Loucy (cell line): ENCODE measurements at regions not wholly inside any gene's neighbourhood (a gene's known extent, or its start where the extent isn't known, plus 50 kb on each side); places are given as distances from the start of the nearest gene placed in this dataset.

Experiments used
- EZH2phosphoT487 ChIP-seq: fragments of 200-600 bp; IDR thresholded peaks from 2 replicates; pipeline ENCODE4 v1.6.1; 2018; ENCODE audit warnings: antibody characterized with exemption, mild to moderate bottlenecking, moderate library complexity, borderline replicate concordance
- TF ChIP-seq, protein P1 (sequence below): fragments of 200-600 bp; sonication (generic); conservative IDR thresholded peaks from 2 replicates; pipeline ENCODE4 v1.5.1; 2014; ENCODE audit warnings: mild to moderate bottlenecking, antibody characterized with exemption, low read length

DNA sequence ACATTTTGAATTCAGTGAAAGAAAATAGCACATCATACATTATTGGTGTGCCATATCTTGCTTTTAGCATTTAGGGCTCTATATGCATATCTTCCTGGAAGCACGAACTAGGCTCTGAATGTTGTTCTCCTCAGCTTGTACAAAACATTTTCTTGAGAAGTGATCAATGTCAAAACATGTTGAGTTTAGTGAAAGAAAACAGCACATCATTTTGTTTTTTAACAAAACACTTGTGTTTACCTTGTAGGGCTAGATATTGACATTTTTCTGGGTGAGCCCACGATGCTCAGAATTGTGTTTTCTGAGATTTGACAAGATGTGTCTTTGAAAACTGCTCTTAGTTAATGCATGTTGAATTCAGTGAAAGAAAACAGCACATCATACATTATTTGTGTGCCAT lies 81.0 kb downstream of the ASCL4 start:
- TF ChIP-seq, protein P1, sequence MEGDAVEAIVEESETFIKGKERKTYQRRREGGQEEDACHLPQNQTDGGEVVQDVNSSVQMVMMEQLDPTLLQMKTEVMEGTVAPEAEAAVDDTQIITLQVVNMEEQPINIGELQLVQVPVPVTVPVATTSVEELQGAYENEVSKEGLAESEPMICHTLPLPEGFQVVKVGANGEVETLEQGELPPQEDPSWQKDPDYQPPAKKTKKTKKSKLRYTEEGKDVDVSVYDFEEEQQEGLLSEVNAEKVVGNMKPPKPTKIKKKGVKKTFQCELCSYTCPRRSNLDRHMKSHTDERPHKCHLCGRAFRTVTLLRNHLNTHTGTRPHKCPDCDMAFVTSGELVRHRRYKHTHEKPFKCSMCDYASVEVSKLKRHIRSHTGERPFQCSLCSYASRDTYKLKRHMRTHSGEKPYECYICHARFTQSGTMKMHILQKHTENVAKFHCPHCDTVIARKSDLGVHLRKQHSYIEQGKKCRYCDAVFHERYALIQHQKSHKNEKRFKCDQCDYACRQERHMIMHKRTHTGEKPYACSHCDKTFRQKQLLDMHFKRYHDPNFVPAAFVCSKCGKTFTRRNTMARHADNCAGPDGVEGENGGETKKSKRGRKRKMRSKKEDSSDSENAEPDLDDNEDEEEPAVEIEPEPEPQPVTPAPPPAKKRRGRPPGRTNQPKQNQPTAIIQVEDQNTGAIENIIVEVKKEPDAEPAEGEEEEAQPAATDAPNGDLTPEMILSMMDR, result no peak
- no peak for TF ChIP-seq EZH2phosphoT487
